Brain pericyte (primary cell): ENCODE measurements at regions not wholly inside any gene's neighbourhood (a gene's known extent, or its start where the extent isn't known, plus 50 kb on each side); places are given as distances from the start of the nearest gene placed in this dataset.
"Not testable (repeated sequence)": the region's sequence is repeated elsewhere in the genome, so short reads cannot be mapped to it uniquely, and the experiment has no call there.

ENCODE experiments used
- DNase-seq: peaks from one replicate; pipeline ENCODE4 v3.0.0-alpha.2; 2012; ENCODE audit warnings: low read depth, low spot score

DNA sequence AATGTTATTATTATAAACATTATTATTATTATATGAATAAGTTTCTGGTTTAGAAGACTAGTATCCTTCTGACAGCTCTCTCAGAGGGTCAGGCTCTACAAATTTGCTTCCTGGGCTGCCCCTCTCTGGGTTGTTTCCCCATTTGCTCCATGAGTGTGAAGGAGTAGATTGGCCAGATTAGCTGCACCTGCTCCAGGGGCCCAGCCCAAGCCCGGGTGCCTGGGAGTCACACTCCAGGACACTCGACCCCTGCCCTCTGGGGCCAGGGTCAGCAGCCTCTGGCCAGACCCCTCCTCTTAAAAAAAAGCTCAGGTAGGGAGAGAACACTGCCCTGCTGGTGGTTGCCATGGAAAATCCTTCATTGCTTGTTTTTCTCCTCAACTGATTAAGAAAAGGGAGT is 169.0 kb upstream of the FOXD4L5 start:
- not testable (repeated sequence) for DNase-seq

DNA sequence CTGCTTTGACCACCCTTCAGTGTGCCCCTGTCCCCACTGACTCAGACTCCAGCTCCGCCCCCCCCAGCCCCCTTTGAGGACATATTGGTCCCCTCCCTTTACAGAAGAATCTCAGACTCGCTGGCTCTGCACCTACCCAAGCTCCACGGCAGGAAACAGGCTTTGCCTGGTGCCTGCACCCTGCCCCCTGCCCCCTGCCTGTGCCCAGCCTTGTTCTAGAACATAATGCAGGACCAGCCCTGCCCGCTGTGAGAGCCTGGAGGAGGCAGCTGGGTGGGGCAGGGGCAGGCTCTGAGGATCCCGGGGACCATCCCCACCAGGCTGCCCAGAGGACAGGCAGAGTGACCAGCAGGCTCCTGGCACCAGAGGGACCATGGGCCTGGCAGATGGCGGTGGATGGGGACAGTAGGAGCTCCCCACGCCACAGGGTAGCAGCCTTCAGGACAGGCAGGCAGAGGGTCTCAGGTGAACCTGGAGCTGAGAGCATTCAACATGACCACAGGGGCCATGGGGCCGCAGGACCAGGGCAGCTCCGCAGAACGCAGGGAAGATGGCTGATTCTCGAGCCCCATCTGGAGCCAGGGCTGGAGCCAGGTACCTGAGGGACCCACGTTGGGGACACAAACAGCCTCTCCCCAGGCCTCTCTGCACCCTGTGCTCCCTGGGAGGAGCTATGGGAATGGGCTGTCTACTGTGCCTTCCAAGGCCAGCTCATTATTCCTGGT is 165.0 kb upstream of the FOXD4L5 start:
- not testable (repeated sequence) for DNase-seq

DNA sequence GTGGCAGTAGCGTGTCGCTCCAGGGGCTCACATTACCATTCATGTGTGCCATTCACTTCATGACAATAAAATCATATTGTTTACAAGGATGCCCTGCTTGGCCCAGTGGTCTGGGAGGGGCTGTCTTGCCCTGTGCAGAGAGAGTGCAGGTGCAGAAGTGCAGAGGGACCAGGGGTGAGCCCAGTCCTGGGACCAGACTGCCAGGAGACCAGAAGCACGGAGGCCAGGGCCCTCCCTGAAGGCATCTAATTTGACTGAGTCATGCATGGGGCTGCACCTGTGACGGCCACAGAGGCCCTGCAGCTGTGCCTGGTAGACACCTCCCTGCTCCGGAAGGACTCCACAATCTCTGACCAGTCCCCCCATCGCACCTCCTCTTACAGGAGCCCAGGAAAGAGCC is 164.4 kb upstream of the FOXD4L5 start:
- no peak for DNase-seq

GRCh38 chr9:65447146-65447545 is 162.1 kb upstream of the FOXD4L5 start:
- not testable (repeated sequence) for DNase-seq

DNA sequence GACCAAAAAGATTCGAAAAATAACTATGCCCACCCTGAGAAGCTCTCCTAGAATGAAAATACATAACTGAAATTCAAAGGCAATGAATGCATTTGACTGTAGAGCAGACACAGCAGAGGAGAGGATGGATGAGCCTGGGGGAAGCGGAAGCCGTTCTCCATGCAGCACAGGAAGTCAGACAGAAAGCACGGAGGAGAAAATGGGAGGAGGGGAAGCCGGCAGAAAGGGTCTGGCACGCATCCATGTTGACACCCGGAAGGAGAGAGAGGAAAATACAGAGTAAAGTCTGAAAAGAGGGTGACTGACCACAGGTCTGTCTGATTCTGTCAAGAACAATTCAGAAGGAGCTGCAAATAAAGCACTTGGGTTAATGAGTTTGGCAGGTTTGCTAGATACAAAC is 161.0 kb upstream of the FOXD4L5 start:
- not testable (repeated sequence) for DNase-seq

GRCh38 chr9:65444943-65445342 is 159.9 kb upstream of the FOXD4L5 start:
- DNase-seq = no peak

- not testable (repeated sequence) for DNase-seq
These were observed 157.1 kb upstream of the FOXD4L5 start for GRCh38 chr9:65442116-65442515.

- DNase-seq = not testable (repeated sequence)
These were observed 156.4 kb upstream of the FOXD4L5 start for GRCh38 chr9:65441324-65441920.

DNA sequence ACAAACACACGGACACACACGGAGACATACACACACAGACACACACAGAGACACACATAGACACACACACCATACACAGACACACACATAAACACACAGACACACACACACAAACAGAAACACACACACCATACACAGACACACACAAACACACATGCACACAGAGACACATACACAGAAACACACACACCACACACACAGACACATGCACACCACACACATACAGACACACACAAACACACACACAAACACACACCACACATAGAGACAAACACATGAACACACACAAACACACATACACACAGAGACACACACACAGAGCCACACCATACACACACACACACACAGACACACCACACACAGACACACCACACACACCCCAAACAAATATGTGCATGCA is 152.7 kb upstream of the FOXD4L5 start:
- DNase-seq = no peak

GRCh38 chr9:65435464-65435863 is 150.5 kb upstream of the FOXD4L5 start:
- DNase-seq = no peak

- no peak for DNase-seq
These were observed 147.8 kb upstream of the FOXD4L5 start for GRCh38 chr9:65432722-65433323.

GRCh38 chr9:65432051-65432450 is 147.0 kb upstream of the FOXD4L5 start:
- no peak for DNase-seq

GRCh38 chr9:65430221-65430620 is 145.2 kb upstream of the FOXD4L5 start:
- DNase-seq = no peak

- DNase-seq = not testable (repeated sequence)
These were observed 142.4 kb upstream of the FOXD4L5 start for GRCh38 chr9:65427361-65427760.

DNA sequence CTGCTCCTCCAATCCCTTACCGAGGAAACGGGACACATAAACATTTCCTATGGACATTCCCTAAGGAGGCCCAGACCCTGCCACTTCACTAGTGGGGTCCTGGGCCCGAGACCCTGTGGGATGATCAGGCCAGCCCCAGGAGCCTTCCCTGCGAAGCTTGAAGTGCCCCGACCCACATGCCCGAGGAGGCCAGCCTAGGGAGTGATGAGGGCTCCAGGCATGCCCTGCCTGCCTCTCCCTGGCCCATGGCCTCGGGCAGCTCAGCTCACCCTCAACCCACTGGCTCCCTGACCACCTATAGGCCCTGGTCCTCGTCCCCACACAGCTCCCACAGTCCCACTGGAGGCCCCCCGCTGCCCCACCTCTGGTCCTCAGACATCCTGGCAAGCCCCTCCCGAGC is 141.8 kb upstream of the FOXD4L5 start:
- DNase-seq = not testable (repeated sequence)

GRCh38 chr9:65426231-65426630 is 141.2 kb upstream of the FOXD4L5 start:
- no peak for DNase-seq

- not testable (repeated sequence) for DNase-seq
These were observed 140.2 kb upstream of the FOXD4L5 start for GRCh38 chr9:65425183-65425582.

- DNase-seq = not testable (repeated sequence)
These were observed 139.5 kb upstream of the FOXD4L5 start for GRCh38 chr9:65424437-65424984.

- not testable (repeated sequence) for DNase-seq
These were observed 138.9 kb upstream of the FOXD4L5 start for GRCh38 chr9:65423691-65424436.

DNA sequence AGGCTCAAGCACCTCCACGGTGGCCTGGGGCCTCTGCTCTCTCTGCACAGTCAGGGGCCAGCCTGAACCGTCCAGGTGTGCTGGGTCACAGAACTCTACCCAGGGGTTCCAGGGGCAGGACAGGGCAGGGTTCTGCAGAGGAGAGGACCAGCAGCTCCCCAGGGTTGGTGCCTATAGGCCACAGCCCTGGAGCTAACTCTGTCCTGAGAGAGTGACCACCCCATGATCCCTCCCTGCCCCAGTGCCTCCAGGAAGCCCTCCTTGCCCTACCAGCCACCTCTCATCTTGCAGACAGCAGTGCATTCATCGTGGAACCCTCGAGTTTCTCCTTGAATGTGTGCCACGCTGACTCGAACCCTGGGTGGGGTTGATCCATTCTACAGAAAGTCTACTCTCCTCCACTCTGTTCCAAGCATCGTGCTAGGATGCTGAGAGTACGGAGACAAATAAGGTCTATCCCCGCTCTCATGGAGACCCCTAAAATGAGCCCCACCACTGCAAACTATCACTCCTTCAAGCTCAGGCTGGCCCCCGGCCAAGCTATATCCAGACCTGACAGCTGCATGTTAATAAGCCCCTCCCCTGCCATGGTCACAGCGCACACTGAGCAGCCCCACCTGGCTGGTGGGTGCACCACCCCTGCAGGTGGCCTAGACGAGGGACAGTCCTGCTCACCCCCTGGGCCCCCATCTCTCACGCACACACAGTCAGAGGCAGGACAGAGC is 138.1 kb upstream of the FOXD4L5 start:
- not testable (repeated sequence) for DNase-seq

- not testable (repeated sequence) for DNase-seq
These were observed 136.5 kb upstream of the FOXD4L5 start for GRCh38 chr9:65421486-65421885.
